Liver (tissue), 7 donors: ENCODE measurements at regions not wholly inside any gene's neighbourhood (a gene's known extent, or its start where the extent isn't known, plus 50 kb on each side); places are given as distances from the start of the nearest gene placed in this dataset.

Source experiments
- DNase-seq: peaks from one replicate; pipeline ENCODE4 v3.0.0-alpha.2; 2017; ENCODE audit warnings: low spot score
- H3K27ac ChIP-seq, 2 donors: one replicate each; pipeline ENCODE4 v1.7.0; 2013; ENCODE audit warnings: inconsistent platforms in 2 of 2, low read length in 2 of 2, control low read depth in 1 of 2, low read depth in 1 of 2, mild to moderate bottlenecking in 1 of 2
- H3K27me3 ChIP-seq, 4 donors: one replicate each; pipeline versions ENCODE4 v1.6.1 to v1.7.0; 2013; ENCODE audit warnings: low read length in 3 of 4, inconsistent platforms in 1 of 4, mild to moderate bottlenecking in 1 of 4, moderate library complexity in 1 of 4; ENCODE audit not compliant: control insufficient read depth in 4 of 4, insufficient read depth in 4 of 4
- H3K36me3 ChIP-seq, 4 donors: one replicate each; pipeline versions ENCODE4 v1.6.1 to v1.7.0; 2013; ENCODE audit warnings: low read length in 3 of 4, mild to moderate bottlenecking in 3 of 4, low read depth in 1 of 4, moderate library complexity in 1 of 4; ENCODE audit not compliant: control insufficient read depth in 4 of 4, insufficient read depth in 3 of 4
- H3K4me1 ChIP-seq, 4 donors: one replicate each; pipeline versions ENCODE4 v1.6.1 to v1.7.0; 2013; ENCODE audit warnings: low read length in 3 of 4, mild to moderate bottlenecking in 3 of 4, moderate library complexity in 1 of 4; ENCODE audit not compliant: control insufficient read depth in 4 of 4, insufficient read depth in 4 of 4
- H3K4me3 ChIP-seq, 3 donors: one replicate each; pipeline versions ENCODE4 v1.6.1 to v1.7.0; 2013; ENCODE audit warnings: low read length in 3 of 3, control low read depth in 1 of 3, low read depth in 1 of 3, mild to moderate bottlenecking in 1 of 3
- H3K9ac ChIP-seq, 2 donors: one replicate each; pipeline ENCODE4 v1.7.0; 2013; ENCODE audit warnings: low read length in 2 of 2, mild to moderate bottlenecking in 2 of 2, moderate library complexity in 2 of 2, control low read depth in 1 of 2, low read depth in 1 of 2
- H3K9me3 ChIP-seq, 4 donors: one replicate each; pipeline versions ENCODE4 v1.6.1 to v1.7.0; 2013; ENCODE audit warnings: low read length in 3 of 4; ENCODE audit not compliant: control insufficient read depth in 4 of 4
- EGR1 ChIP-seq, 2 donors: IDR thresholded peaks; 2 replicates each; pipeline ENCODE4 v1.6.1; 2016 to 2018; ENCODE audit warnings: antibody characterized with exemption in 2 of 2, low read depth in 2 of 2
- FOXA2 ChIP-seq: IDR thresholded peaks from 2 replicates; pipeline ENCODE4 v1.6.1; 2016; ENCODE audit warnings: antibody characterized with exemption
- GABPA ChIP-seq, 2 donors: IDR thresholded peaks in 1 of 2; conservative IDR thresholded peaks in 1 of 2; 2 replicates each; pipeline ENCODE4 v1.6.1; 2016; ENCODE audit warnings: antibody characterized with exemption in 2 of 2, mild to moderate bottlenecking in 1 of 2, moderate library complexity in 1 of 2
- HNF4G ChIP-seq: IDR thresholded peaks from 2 replicates; pipeline ENCODE4 v1.6.1; 2016; ENCODE audit warnings: antibody characterized with exemption
- JUND ChIP-seq, 2 donors: IDR thresholded peaks; 2 replicates each; pipeline ENCODE4 v1.6.1; 2016; ENCODE audit warnings: antibody characterized with exemption in 2 of 2
- MAX ChIP-seq: IDR thresholded peaks from 2 replicates; pipeline ENCODE4 v1.6.1; 2016; ENCODE audit warnings: antibody characterized with exemption
- NR2F2 ChIP-seq: IDR thresholded peaks from 2 replicates; pipeline ENCODE4 v1.6.1; 2016; ENCODE audit warnings: antibody characterized with exemption
- REST ChIP-seq: IDR thresholded peaks from 2 replicates; pipeline ENCODE4 v1.6.1; 2016; ENCODE audit warnings: antibody characterized with exemption, mild to moderate bottlenecking
- RXRA ChIP-seq, 2 donors: IDR thresholded peaks; 2 replicates each; pipeline ENCODE4 v1.6.1; 2017 to 2018; ENCODE audit warnings: antibody characterized with exemption in 2 of 2, mild to moderate bottlenecking in 1 of 2
- SP1 ChIP-seq: IDR thresholded peaks from 2 replicates; pipeline ENCODE4 v1.6.1; 2018; ENCODE audit warnings: antibody characterized with exemption, mild to moderate bottlenecking
- TAF1 ChIP-seq: conservative IDR thresholded peaks from 2 replicates; pipeline ENCODE4 v1.6.1; 2016; ENCODE audit warnings: antibody characterized with exemption, mild to moderate bottlenecking
- YY1 ChIP-seq: IDR thresholded peaks from 2 replicates; pipeline ENCODE4 v1.6.1; 2016; ENCODE audit warnings: antibody characterized with exemption, mild to moderate bottlenecking
- WGBS: extraction: QIAGEN DNeasy Blood & Tissue Kit; methylation state at CpG from one replicate; pipeline ENCODE4 v1.1.7; 2013; 5-methylcytosine and 5-hydroxymethylcytosine counted together
- TF ChIP-seq, protein P1 (sequence below): IDR thresholded peaks from 2 replicates; pipeline ENCODE4 v1.6.1; 2016; ENCODE audit warnings: antibody characterized with exemption
- TF ChIP-seq, protein P2 (sequence below): IDR thresholded peaks from 2 replicates; pipeline ENCODE4 v1.6.1; 2016; ENCODE audit warnings: antibody characterized with exemption
- donor health status: healthy.
- donor health status: healthy.
- donor health status: healthy.
- donor health status: healthy.

GRCh38 chr2:122164964-122165363 is 409.5 kb downstream of the TSN start:
- WGBS, result 86% methylated on average over 8 of the region's 8 CpGs
- TF ChIP-seq, protein P1, sequence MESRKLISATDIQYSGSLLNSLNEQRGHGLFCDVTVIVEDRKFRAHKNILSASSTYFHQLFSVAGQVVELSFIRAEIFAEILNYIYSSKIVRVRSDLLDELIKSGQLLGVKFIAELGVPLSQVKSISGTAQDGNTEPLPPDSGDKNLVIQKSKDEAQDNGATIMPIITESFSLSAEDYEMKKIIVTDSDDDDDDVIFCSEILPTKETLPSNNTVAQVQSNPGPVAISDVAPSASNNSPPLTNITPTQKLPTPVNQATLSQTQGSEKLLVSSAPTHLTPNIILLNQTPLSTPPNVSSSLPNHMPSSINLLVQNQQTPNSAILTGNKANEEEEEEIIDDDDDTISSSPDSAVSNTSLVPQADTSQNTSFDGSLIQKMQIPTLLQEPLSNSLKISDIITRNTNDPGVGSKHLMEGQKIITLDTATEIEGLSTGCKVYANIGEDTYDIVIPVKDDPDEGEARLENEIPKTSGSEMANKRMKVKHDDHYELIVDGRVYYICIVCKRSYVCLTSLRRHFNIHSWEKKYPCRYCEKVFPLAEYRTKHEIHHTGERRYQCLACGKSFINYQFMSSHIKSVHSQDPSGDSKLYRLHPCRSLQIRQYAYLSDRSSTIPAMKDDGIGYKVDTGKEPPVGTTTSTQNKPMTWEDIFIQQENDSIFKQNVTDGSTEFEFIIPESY, result no peak
- TF ChIP-seq, protein P2, sequence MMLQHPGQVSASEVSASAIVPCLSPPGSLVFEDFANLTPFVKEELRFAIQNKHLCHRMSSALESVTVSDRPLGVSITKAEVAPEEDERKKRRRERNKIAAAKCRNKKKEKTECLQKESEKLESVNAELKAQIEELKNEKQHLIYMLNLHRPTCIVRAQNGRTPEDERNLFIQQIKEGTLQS, result no peak
- TF ChIP-seq REST (no peak), FOXA2 (no peak), MAX (no peak), RXRA (IDR thresholded peaks at IDR 0.05) (no peak), SP1 (no peak), TAF1 (no peak), HNF4G (no peak), EGR1 (IDR thresholded peaks at IDR 0.05; ENCODE audit: low read depth in 2 of 2) (no peak), GABPA (IDR thresholded peaks at IDR 0.05 in 1 of 2, conservative IDR thresholded peaks at IDR 0.05 in 1 of 2) (no peak), JUND (IDR thresholded peaks at IDR 0.05) (no peak)
- no peaks in the 10 kb centered on the region for H3K4me1 ChIP-seq
- no peak for DNase-seq
- H3K4me3 ChIP-seq, result no peak overlapping the region
- H3K36me3 ChIP-seq, result no peaks in the 10 kb centered on the region
- no peak overlapping the region for H3K9ac ChIP-seq
- H3K9me3 ChIP-seq, result no peaks in the 10 kb centered on the region
- no peaks in the 10 kb centered on the region for H3K27me3 ChIP-seq
- H3K27ac ChIP-seq, result no peak overlapping the region

- Histone ChIP-seq H3K27me3 (no peaks in the 10 kb centered on the region), H3K4me1 (no peaks in the 10 kb centered on the region), H3K27ac (no peak overlapping the region), H3K36me3 (no peaks in the 10 kb centered on the region), H3K9me3 (no peaks in the 10 kb centered on the region), H3K9ac (no peak overlapping the region), H3K4me3 (no peak overlapping the region)
- WGBS, result 65% methylated on average over 5 of the region's 5 CpGs
- TF ChIP-seq HNF4G (no peak), YY1 (no peak), JUND (IDR thresholded peaks at IDR 0.05) (no peak), MAX (no peak), GABPA (IDR thresholded peaks at IDR 0.05 in 1 of 2, conservative IDR thresholded peaks at IDR 0.05 in 1 of 2) (no peak), RXRA (IDR thresholded peaks at IDR 0.05) (no peak), NR2F2 (no peak)
- no peak for DNase-seq
These were observed 411.4 kb downstream of the TSN start for GRCh38 chr2:122166820-122167219.
